AG04449 (cell line): ENCODE measurements at regions not wholly inside any gene's neighbourhood (a gene's known extent, or its start where the extent isn't known, plus 50 kb on each side); places are given as distances from the start of the nearest gene placed in this dataset.

ENCODE experiments used
- CTCF ChIA-PET: fragments of 350-600 bp; formaldehyde crosslinking; extraction: SDS; loops from one replicate; lab custom pipeline; 2021; ENCODE audit warnings: antibody characterized with exemption; lab: Yijun Ruan, JAX
- POLR2A ChIA-PET: fragments of 400-600, 350-600 bp; formaldehyde crosslinking; extraction: SDS; loops from one replicate; lab custom pipeline; 2020; ENCODE audit warnings: antibody characterized with exemption, inconsistent platforms; lab: Yijun Ruan, JAX
- DNase-seq: peaks from one replicate; pipeline ENCODE4 v3.0.0-alpha.2; 2010; ENCODE audit warnings: low read depth, low spot score
- H3K4me3 ChIP-seq: 2 replicates; pipeline ENCODE4 v1.5.1; 2011; ENCODE audit warnings: low read depth, mild to moderate bottlenecking, control low read depth, low read length
- CTCF ChIP-seq: IDR thresholded peaks from one replicate; pipeline ENCODE4 v1.5.1; 2011; ENCODE audit warnings: mild to moderate bottlenecking, moderate library complexity, low read length, control low read depth, inconsistent platforms; ENCODE audit not compliant: insufficient read depth; ENCODE audit errors: missing control alignments

- POLR2A ChIA-PET: no interaction called here
- no peak for DNase-seq
- H3K4me3 ChIP-seq: no peak overlapping the region
- TF ChIP-seq CTCF: no peak
- CTCF ChIA-PET: no interaction called here
These were observed 777.4 kb upstream of the TENM3 start for GRCh38 chr4:181465826-181466225.

- TF ChIP-seq CTCF: no peak
- POLR2A ChIA-PET: no interaction called here
- no peak overlapping the region for H3K4me3 ChIP-seq
- no peak for DNase-seq
- CTCF ChIA-PET: no interaction called here
These were observed 774.8 kb upstream of the TENM3 start for GRCh38 chr4:181468451-181468850.

DNA sequence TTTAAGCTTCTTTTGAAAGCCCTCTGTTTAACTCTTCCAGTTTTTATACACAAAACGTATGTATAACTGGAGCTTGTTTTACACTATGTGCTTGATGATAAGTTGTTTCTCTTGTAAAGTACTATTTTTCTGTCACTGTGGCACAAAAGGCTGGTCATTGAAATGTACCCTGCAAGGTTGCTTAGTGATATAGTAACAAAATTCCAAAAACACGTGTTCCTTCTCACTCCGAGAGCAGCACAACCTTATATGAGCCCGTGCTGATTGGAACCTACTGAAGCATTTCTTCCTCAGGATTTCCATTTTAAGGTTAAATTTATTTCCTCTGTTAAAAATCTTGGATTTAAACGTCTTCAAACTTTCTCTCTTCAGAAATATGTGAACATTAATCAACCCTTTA lies 772.9 kb upstream of the TENM3 start:
- no peak overlapping the region for H3K4me3 ChIP-seq
- ChIA-PET POLR2A (no interaction called here), CTCF (no interaction called here)
- DNase-seq: no peak
- no peak for TF ChIP-seq CTCF

- TF ChIP-seq CTCF: no peak
- DNase-seq: no peak
- no peak overlapping the region for H3K4me3 ChIP-seq
- ChIA-PET CTCF (interaction anchor here (4.7 kb wide), 1 partner anchor 54 kb away, joined by 14 read pairs; no protein-coding TSS in a partner anchor), POLR2A (no interaction called here)
These were observed 767.8 kb upstream of the TENM3 start for GRCh38 chr4:181475359-181475758.

- DNase-seq: no peak
- POLR2A ChIA-PET: no interaction called here
- no peak for TF ChIP-seq CTCF
- H3K4me3 ChIP-seq: no peak overlapping the region
- CTCF ChIA-PET: interaction anchor here (4.7 kb wide), 1 partner anchor 53 kb away, joined by 14 read pairs; no protein-coding TSS in a partner anchor
These were observed 767.3 kb upstream of the TENM3 start for GRCh38 chr4:181475781-181476507.

DNA sequence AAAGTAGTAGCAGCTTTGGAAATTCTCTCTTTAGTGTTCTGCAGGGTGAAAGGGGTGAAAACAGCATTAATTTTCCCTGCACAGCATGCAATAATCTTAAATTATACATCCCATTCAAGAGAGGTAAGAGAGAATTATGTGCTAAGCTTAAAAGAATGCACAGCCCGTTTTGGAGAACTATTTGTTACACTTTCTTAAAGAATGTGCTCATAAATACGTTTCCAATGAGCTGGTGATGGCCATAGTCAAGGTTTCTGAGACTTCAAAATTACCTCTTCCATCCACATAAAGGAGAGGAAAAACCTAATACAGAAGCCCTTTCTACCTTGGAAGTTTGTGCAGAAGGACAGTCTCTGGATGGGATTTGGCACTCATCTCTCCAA lies 766.7 kb upstream of the TENM3 start:
- ChIA-PET POLR2A (no interaction called here), CTCF (interaction anchor here (4.7 kb wide), 1 partner anchor 52 kb away, joined by 14 read pairs; no protein-coding TSS in a partner anchor)
- DNase-seq: no peak
- TF ChIP-seq CTCF: no peak
- no peak overlapping the region for H3K4me3 ChIP-seq
